GM23248 (cell line): ENCODE measurements at regions not wholly inside any gene's neighbourhood (a gene's known extent, or its start where the extent isn't known, plus 50 kb on each side); places are given as distances from the start of the nearest gene placed in this dataset.

Experiments used
- DNase-seq: peaks from one replicate; pipeline ENCODE4 v3.0.0-alpha.2; 2015
- H2AFZ ChIP-seq: fragments of 200-600 bp; sonication (generic); 2 replicates; pipeline ENCODE4 v1.6.1; 2016; ENCODE audit warnings: antibody characterized with exemption
- H3F3A ChIP-seq: fragments of 200-600 bp; sonication (generic); 2 replicates; pipeline ENCODE4 v1.6.1; 2016; ENCODE audit warnings: mild to moderate bottlenecking, antibody characterized with exemption, mixed run types; ENCODE audit not compliant: insufficient read depth
- H3K27ac ChIP-seq: fragments of 200-600 bp; sonication (generic); 2 replicates; pipeline ENCODE4 v1.5.1; 2016; ENCODE audit warnings: mild to moderate bottlenecking
- H3K27me3 ChIP-seq: fragments of 200-600 bp; sonication (generic); replicated peaks from 2 replicates; pipeline ENCODE4 v1.6.1; 2016; ENCODE audit warnings: mild to moderate bottlenecking; ENCODE audit not compliant: insufficient read depth
- H3K36me3 ChIP-seq: fragments of 200-600 bp; sonication (generic); 2 replicates; pipeline ENCODE4 v1.6.1; 2016; ENCODE audit warnings: low read depth, mild to moderate bottlenecking
- H3K4me1 ChIP-seq: fragments of 200-600 bp; sonication (generic); 2 replicates; pipeline ENCODE4 v1.6.1; 2016; ENCODE audit warnings: mild to moderate bottlenecking; ENCODE audit not compliant: insufficient read depth
- H3K4me2 ChIP-seq: fragments of 200-600 bp; sonication (generic); one replicate; pipeline ENCODE4 v1.6.1; 2016; ENCODE audit warnings: mild to moderate bottlenecking; ENCODE audit not compliant: unreplicated experiment
- H3K4me3 ChIP-seq: fragments of 200-600 bp; sonication (generic); 2 replicates; pipeline ENCODE4 v1.5.1; 2016; ENCODE audit warnings: mild to moderate bottlenecking
- H3K79me2 ChIP-seq: fragments of 200-600 bp; sonication (generic); 2 replicates; pipeline ENCODE4 v1.6.1; 2016; ENCODE audit warnings: mild to moderate bottlenecking; ENCODE audit not compliant: insufficient read depth
- H3K9ac ChIP-seq: fragments of 200-600 bp; sonication (generic); 2 replicates; pipeline ENCODE4 v1.6.1; 2016; ENCODE audit warnings: mild to moderate bottlenecking
- H3K9me2 ChIP-seq: fragments of 200-600 bp; sonication (generic); 2 replicates; pipeline ENCODE4 v1.6.1; 2016; ENCODE audit warnings: mixed run types, mild to moderate bottlenecking, moderate library complexity; ENCODE audit not compliant: insufficient read depth
- H3K9me3 ChIP-seq: fragments of 200-600 bp; sonication (generic); one replicate; pipeline ENCODE4 v1.6.1; 2017; ENCODE audit warnings: low read depth
- H4K20me1 ChIP-seq: fragments of 200-600 bp; sonication (generic); 2 replicates; pipeline ENCODE4 v1.6.0; 2016; ENCODE audit not compliant: insufficient read depth
- EZH2 ChIP-seq: fragments of 200-600 bp; sonication (generic); IDR thresholded peaks from 2 replicates; pipeline ENCODE4 v1.6.1; 2018; ENCODE audit warnings: antibody characterized with exemption, mild to moderate bottlenecking; ENCODE audit not compliant: insufficient read depth, poor library complexity, severe bottlenecking
- EZH2phosphoT487 ChIP-seq: fragments of 200-600 bp; sonication (generic); IDR thresholded peaks from 2 replicates; pipeline ENCODE4 v1.6.1; 2018; ENCODE audit warnings: antibody characterized with exemption, moderate library complexity, mild to moderate bottlenecking, low read depth; ENCODE audit not compliant: insufficient read depth
- WGBS, 2 experiments: methylation state at CpG; one replicate each; pipeline ENCODE4 v1.1.6; 2015 to 2017; ENCODE audit warnings: low lambda C conversion rate in 2 of 2, low coverage in 1 of 2; ENCODE audit errors: missing lambda C conversion rate in 2 of 2; 5-methylcytosine and 5-hydroxymethylcytosine counted together
- in situ Hi-C: fragments of 300-500 bp; cut with MboI; formaldehyde crosslinking; loops from 2 replicates; pipeline ENCODE4 v1.15.0; 2020

- 86 to 94% methylated on average over 3 of the region's 3 CpGs for WGBS, 2 experiments
- Histone ChIP-seq H3K4me2 (no peak overlapping the region), H3K9me2 (no peaks in the 10 kb centered on the region), H3F3A (no peaks in the 10 kb centered on the region), H3K9me3 (no peaks in the 10 kb centered on the region), H3K4me3 (no peak overlapping the region), H3K27ac (no peak overlapping the region), H3K36me3 (no peaks in the 10 kb centered on the region), H4K20me1 (no peaks in the 10 kb centered on the region), H3K27me3 (no peaks in the 10 kb centered on the region), H3K9ac (no peak overlapping the region), H3K4me1 (peaks cover 8% of the 10 kb centered on the region; the same call in 1 of the 2 replicates), H3K79me2 (no peaks in the 10 kb centered on the region), H2AFZ (no peak overlapping the region)
- in situ Hi-C loops: no loop called here
- TF ChIP-seq EZH2: no peak
- no peak for TF ChIP-seq EZH2phosphoT487
- no peak for DNase-seq
Measured at GRCh38 chr5:143730112-143730801, 81.7 kb upstream of the HMHB1 start.

GRCh38 chr5:143729334-143729946 lies 82.5 kb upstream of the HMHB1 start:
- no peak overlapping the region for H3K27ac ChIP-seq
- no peaks in the 10 kb centered on the region for H3K9me3 ChIP-seq
- 93 to 100% methylated on average over 1 of the region's 1 CpG for WGBS, 2 experiments
- in situ Hi-C loops: no loop called here
- no peaks in the 10 kb centered on the region for H3K79me2 ChIP-seq
- no peak for TF ChIP-seq EZH2
- no peak overlapping the region for H3K9ac ChIP-seq
- H3K9me2 ChIP-seq: no peaks in the 10 kb centered on the region
- no peak overlapping the region for H3K4me3 ChIP-seq
- H3K4me1 ChIP-seq: peaks cover 8% of the 10 kb centered on the region; the same call in 1 of the 2 replicates
- H4K20me1 ChIP-seq: no peaks in the 10 kb centered on the region
- no peaks in the 10 kb centered on the region for H3K27me3 ChIP-seq
- no peak for DNase-seq
- H3K36me3 ChIP-seq: no peaks in the 10 kb centered on the region
- no peaks in the 10 kb centered on the region for H3F3A ChIP-seq
- H2AFZ ChIP-seq: no peak overlapping the region
- no peak overlapping the region for H3K4me2 ChIP-seq

- peaks cover 2% of the 10 kb centered on the region; the same call in 1 of the 2 replicates for H3F3A ChIP-seq
- no peak overlapping the region for H3K4me3 ChIP-seq
- H2AFZ ChIP-seq: no peak overlapping the region
- no peak overlapping the region for H3K4me2 ChIP-seq
- H3K79me2 ChIP-seq: no peaks in the 10 kb centered on the region
- in situ Hi-C loops: no loop called here
- H4K20me1 ChIP-seq: no peaks in the 10 kb centered on the region
- H3K27ac ChIP-seq: no peak overlapping the region
- no peak for DNase-seq
- H3K9ac ChIP-seq: no peak overlapping the region
- H3K36me3 ChIP-seq: no peaks in the 10 kb centered on the region
- H3K27me3 ChIP-seq: no peaks in the 10 kb centered on the region
- H3K9me3 ChIP-seq: no peaks in the 10 kb centered on the region
- peaks cover 2% of the 10 kb centered on the region for H3K4me1 ChIP-seq
- no peaks in the 10 kb centered on the region for H3K9me2 ChIP-seq
- TF ChIP-seq EZH2phosphoT487 (no peak), EZH2 (no peak)
Measured at GRCh38 chr5:143723159-143723558, 88.8 kb upstream of the HMHB1 start.

DNA sequence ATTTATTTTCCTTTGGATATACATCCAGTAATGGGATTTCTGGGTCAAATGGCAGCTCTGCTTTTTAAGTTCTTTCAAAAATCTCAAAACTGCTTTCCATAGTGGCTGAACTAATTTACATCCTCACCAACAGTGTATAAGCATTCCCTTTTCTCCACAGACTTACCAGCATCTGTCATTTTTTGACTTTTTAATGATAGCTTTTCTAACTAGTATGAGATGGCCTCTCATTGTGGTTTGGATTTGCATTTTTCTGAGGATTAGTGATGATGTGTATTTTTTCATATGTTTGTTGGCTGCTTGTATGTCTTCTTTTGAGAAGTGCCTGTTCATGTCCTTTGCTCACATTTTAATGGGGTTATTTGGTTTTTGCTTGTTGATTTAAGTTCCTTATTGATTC lies 90.0 kb upstream of the HMHB1 start:
- DNase-seq: no peak
- TF ChIP-seq EZH2phosphoT487 (no peak), EZH2 (no peak)
- in situ Hi-C loops: no loop called here
- H3K79me2 ChIP-seq: no peaks in the 10 kb centered on the region
- no peaks in the 10 kb centered on the region for H3K36me3 ChIP-seq
- peaks cover 14% of the 10 kb centered on the region for H3K4me1 ChIP-seq
- H3K9me3 ChIP-seq: no peaks in the 10 kb centered on the region
- H3K27me3 ChIP-seq: no peaks in the 10 kb centered on the region
- H3K4me2 ChIP-seq: no peak overlapping the region
- no peak overlapping the region for H3K4me3 ChIP-seq
- no peak overlapping the region for H3K27ac ChIP-seq
- peaks cover 15% of the 10 kb centered on the region; the same call in 1 of the 2 replicates for H3F3A ChIP-seq
- H3K9ac ChIP-seq: no peak overlapping the region
- H4K20me1 ChIP-seq: no peaks in the 10 kb centered on the region
- no peak overlapping the region for H2AFZ ChIP-seq
- H3K9me2 ChIP-seq: no peaks in the 10 kb centered on the region

DNA sequence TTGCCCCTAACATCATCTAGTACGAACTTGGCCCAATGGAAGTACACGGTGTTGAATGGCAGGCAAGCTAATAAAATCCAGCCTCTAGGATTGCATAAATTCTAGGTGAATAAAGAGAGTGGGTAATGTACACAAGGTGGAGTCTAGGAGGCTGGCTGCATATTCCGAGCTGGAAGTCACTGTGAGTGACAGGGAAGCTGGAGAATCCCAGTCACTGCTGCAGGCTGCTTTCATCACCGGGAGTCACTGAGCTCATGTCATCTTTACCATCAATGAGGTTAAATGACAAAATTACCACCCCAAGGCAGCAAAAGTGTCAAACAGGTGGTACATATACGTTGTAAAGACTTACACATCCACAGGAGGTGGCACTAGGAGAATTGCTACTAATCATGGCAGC lies 91.3 kb upstream of the HMHB1 start:
- in situ Hi-C loops: no loop called here
- Histone ChIP-seq H3K9me3 (no peaks in the 10 kb centered on the region), H3K4me1 (peaks cover 20% of the 10 kb centered on the region), H3K79me2 (no peaks in the 10 kb centered on the region), H3K4me2 (no peak overlapping the region), H3K27ac (no peak overlapping the region), H4K20me1 (no peaks in the 10 kb centered on the region), H3K4me3 (no peak overlapping the region), H3K9me2 (no peaks in the 10 kb centered on the region; the same call in 1 of the 2 replicates), H3K36me3 (no peaks in the 10 kb centered on the region), H3K27me3 (no peaks in the 10 kb centered on the region), H3F3A (peaks cover 18% of the 10 kb centered on the region; the same call in 1 of the 2 replicates), H3K9ac (no peak overlapping the region), H2AFZ (no peak overlapping the region)
- TF ChIP-seq EZH2 (no peak), EZH2phosphoT487 (no peak)
- DNase-seq: no peak
- 85 to 86% methylated on average over 5 of the region's 5 CpGs for WGBS, 2 experiments
